ENCODE measurements at regions not wholly inside any gene's neighbourhood (a gene's known extent, or its start where the extent isn't known, plus 50 kb on each side); places are given as distances from the start of the nearest gene placed in this dataset.
"Not testable (repeated sequence)": the region's sequence is repeated elsewhere in the genome, so short reads cannot be mapped to it uniquely, and the experiment has no call there.

DNA sequence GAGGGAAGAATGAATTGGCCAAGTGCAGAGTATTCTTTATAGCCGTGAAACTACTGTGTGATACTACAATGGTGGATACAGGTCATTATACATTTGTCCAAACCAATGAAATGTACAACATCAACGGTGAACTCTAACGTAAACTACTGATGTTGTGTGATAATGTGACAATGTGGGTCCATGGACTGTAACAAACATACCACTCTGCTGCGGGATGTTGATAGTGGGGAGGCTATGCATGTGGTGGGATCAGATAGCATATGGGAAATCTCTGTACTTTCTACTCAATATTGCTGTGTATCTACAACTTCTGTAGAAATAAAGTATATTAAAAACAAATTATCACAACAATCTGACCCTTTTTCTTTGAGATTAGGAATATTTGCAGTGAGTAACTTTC is 101.1 kb downstream of the TEX13C start:
- DNase-seq: no peak
- ChIA-PET CTCF (no interaction called here), POLR2A (no interaction called here)
- no peak overlapping the region for H3K27ac Mint-ChIP-seq
- no peaks in the 10 kb centered on the region for H3K9me3 Mint-ChIP-seq (ENCODE audit: low read depth)
- H3K4me1 Mint-ChIP-seq: no peaks in the 10 kb centered on the region
- no peaks in the 10 kb centered on the region for H3K36me3 Mint-ChIP-seq (ENCODE audit: low read depth)
- H3K4me3 Mint-ChIP-seq: no peak overlapping the region
- ATAC-seq: no peak
- intact Hi-C loops (cut with DNase I, micrococcal nuclease): no loop called here
- peaks cover 2% of the 10 kb centered on the region for H3K27me3 Mint-ChIP-seq

DNA sequence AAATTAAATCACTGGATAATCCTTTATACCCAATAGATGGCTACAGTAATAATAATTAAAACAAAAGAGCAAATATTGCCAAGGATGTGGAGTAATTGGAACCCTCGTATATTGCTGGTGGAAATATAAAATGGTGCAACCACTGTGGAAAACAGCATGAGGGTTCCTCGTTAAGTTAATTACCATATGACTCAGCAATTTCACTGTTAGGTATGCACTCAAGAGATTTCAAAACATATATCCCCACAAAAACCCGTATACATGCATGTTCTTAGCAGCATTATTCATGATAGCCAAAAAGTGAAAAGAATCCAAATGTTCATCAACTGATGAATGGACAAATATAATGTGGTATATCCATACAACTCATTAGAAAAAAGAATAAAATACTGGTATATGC is 103.3 kb downstream of the TEX13C start:
- no peak overlapping the region for H3K27ac Mint-ChIP-seq
- no peaks in the 10 kb centered on the region for H3K36me3 Mint-ChIP-seq (ENCODE audit: low read depth)
- no peak for ATAC-seq
- intact Hi-C loops (cut with DNase I, micrococcal nuclease): no loop called here
- POLR2A ChIA-PET: no interaction called here
- CTCF ChIA-PET: no interaction called here
- H3K4me3 Mint-ChIP-seq: no peak overlapping the region
- no peaks in the 10 kb centered on the region for H3K4me1 Mint-ChIP-seq
- H3K9me3 Mint-ChIP-seq (ENCODE audit: low read depth): no peaks in the 10 kb centered on the region
- peaks cover 2% of the 10 kb centered on the region for H3K27me3 Mint-ChIP-seq
- DNase-seq: no peak

- H3K27me3 Mint-ChIP-seq: peaks cover 2% of the 10 kb centered on the region
- H3K9me3 Mint-ChIP-seq (ENCODE audit: low read depth): no peaks in the 10 kb centered on the region
- intact Hi-C loops (cut with DNase I, micrococcal nuclease): no loop called here
- POLR2A ChIA-PET: no interaction called here
- no peaks in the 10 kb centered on the region for H3K36me3 Mint-ChIP-seq (ENCODE audit: low read depth)
- no peak overlapping the region for H3K4me3 Mint-ChIP-seq
- DNase-seq: no peak
- H3K27ac Mint-ChIP-seq: no peak overlapping the region
- ATAC-seq: no peak
- H3K4me1 Mint-ChIP-seq: no peaks in the 10 kb centered on the region
- CTCF ChIA-PET: no interaction called here
These were observed 104.9 kb downstream of the TEX13C start for GRCh38 chrX:125424536-125424935.

- H3K27me3 Mint-ChIP-seq: no peaks in the 10 kb centered on the region
- intact Hi-C loops (cut with DNase I, micrococcal nuclease): no loop called here
- H3K4me1 Mint-ChIP-seq: no peaks in the 10 kb centered on the region
- POLR2A ChIA-PET: no interaction called here
- no peaks in the 10 kb centered on the region for H3K9me3 Mint-ChIP-seq (ENCODE audit: low read depth)
- no peak for ATAC-seq
- H3K36me3 Mint-ChIP-seq (ENCODE audit: low read depth): no peaks in the 10 kb centered on the region
- CTCF ChIA-PET: no interaction called here
- no peak overlapping the region for H3K4me3 Mint-ChIP-seq
- DNase-seq: no peak
- no peak overlapping the region for H3K27ac Mint-ChIP-seq
These were observed 117.2 kb downstream of the TEX13C start for GRCh38 chrX:125436855-125437254.

DNA sequence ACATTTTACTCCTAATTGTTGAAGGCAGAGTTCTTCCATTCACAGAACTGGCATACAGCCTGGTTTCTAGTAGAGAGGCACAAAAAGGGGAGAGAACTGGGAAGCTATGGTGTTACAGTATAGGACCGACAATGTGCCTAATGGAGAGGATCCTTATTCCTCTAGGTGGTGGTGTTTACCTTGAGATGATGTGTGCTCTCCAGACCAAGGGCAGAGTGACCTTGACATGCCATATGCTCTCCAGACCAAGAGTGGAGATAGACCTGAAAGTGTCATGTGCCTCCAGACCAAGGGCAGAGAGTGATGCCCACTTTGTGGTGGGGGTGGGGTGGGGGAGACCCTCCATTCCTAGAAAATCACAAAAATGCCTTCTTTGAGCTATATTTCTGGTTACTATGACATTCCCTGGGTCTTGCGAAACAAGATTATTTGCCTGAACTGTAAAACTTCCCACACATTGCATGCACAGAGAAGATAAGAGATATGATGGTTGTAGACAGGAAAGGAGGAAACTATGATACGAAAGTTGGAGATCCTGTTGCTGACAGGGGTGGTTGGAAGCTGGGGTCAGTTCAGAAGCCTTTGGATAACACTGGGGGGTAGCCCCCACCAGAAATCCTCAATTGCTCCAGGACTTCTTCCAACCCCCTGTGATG is 119.7 kb downstream of the TEX13C start:
- ChIA-PET CTCF (no interaction called here), POLR2A (no interaction called here)
- Mint-ChIP-seq H3K9me3 (ENCODE audit: low read depth) (no peaks in the 10 kb centered on the region), H3K4me1 (no peaks in the 10 kb centered on the region), H3K27ac (no peak overlapping the region), H3K27me3 (no peaks in the 10 kb centered on the region), H3K4me3 (no peak overlapping the region), H3K36me3 (ENCODE audit: low read depth) (no peaks in the 10 kb centered on the region)
- ATAC-seq: no peak
- intact Hi-C loops (cut with DNase I, micrococcal nuclease): no loop called here
- DNase-seq: no peak

DNA sequence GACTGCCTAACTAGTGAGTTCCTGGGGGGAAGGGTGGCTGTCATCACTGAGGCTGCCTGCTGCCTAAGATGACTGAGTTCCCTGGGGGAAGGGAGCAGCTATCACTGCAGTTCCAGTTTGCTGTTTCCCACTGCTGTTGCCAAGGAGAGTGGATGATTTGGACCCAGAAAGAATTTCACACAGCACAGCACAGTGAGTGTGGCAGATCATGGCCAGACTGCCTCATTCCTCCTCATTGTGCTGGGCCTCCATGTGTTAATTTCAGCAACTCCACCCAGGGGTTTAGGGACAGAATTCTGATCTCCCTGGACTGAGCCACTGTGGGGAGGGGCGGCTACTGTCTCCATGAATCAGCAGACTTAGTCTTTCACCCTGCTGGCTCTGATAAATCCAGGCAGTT is 125.0 kb downstream of the TEX13C start:
- H3K27ac Mint-ChIP-seq: no peak overlapping the region
- H3K27me3 Mint-ChIP-seq: peaks cover 6% of the 10 kb centered on the region
- peaks cover 5% of the 10 kb centered on the region for H3K9me3 Mint-ChIP-seq (ENCODE audit: low read depth)
- DNase-seq (no peak), ATAC-seq (no peak)
- H3K36me3 Mint-ChIP-seq (ENCODE audit: low read depth): no peaks in the 10 kb centered on the region
- no peaks in the 10 kb centered on the region for H3K4me1 Mint-ChIP-seq
- H3K4me3 Mint-ChIP-seq: no peak overlapping the region
- ChIA-PET POLR2A (no interaction called here), CTCF (no interaction called here)
- intact Hi-C loops (cut with DNase I, micrococcal nuclease): no loop called here

DNA sequence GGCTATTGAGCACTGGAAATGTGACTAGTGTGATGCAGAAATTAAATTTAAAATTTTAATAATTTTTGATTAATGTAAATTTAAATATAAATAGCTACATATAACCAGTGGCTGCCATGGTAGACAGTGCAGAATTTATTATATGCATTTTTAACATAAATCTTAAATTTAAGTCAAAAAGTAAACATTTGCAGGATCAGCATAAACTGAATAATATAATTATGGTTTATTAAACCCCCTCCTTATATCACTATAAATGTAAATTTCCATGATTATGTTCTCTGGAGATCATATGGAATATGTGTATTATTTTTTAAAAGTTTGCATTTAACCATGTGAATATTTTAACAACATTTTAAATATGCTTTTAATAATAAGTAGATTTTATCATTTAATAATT is 155.8 kb downstream of the TEX13C start:
- H3K9me3 Mint-ChIP-seq (ENCODE audit: low read depth): no peaks in the 10 kb centered on the region
- no peak overlapping the region for H3K4me3 Mint-ChIP-seq
- H3K4me1 Mint-ChIP-seq: no peaks in the 10 kb centered on the region
- POLR2A ChIA-PET: no interaction called here
- no peaks in the 10 kb centered on the region for H3K27me3 Mint-ChIP-seq
- intact Hi-C loops (cut with DNase I, micrococcal nuclease): no loop called here
- ATAC-seq (no peak), DNase-seq (no peak)
- H3K27ac Mint-ChIP-seq: no peak overlapping the region
- no peaks in the 10 kb centered on the region for H3K36me3 Mint-ChIP-seq (ENCODE audit: low read depth)
- CTCF ChIA-PET: no interaction called here

DNA sequence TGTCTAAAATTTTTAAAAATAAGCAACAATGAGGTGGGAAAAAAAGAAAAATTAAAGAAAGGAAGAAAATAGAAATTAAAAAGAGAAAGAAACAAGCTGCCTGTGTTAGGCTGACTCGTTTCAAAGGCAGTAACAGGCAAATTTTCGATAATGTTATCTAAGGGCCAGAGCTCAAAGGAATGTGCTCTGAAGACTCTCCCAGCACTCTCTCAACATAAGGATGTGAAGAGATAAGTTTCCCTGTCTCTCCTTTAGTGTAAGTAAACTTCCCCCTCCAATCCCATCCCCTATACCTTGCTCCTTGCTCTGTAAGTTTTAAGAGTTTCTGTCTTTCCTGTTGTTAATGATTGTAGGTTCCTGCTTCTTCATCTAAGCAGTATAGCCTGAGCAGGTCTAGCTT is 172.8 kb downstream of the TEX13C start:
- H3K4me3 Mint-ChIP-seq: no peak overlapping the region
- no peak for DNase-seq
- ATAC-seq: no peak
- no peak overlapping the region for H3K27ac Mint-ChIP-seq
- no peaks in the 10 kb centered on the region for H3K4me1 Mint-ChIP-seq
- ChIA-PET CTCF (no interaction called here), POLR2A (no interaction called here)
- H3K27me3 Mint-ChIP-seq: no peaks in the 10 kb centered on the region
- H3K9me3 Mint-ChIP-seq (ENCODE audit: low read depth): no peaks in the 10 kb centered on the region
- H3K36me3 Mint-ChIP-seq (ENCODE audit: low read depth): no peaks in the 10 kb centered on the region
- intact Hi-C loops (cut with DNase I, micrococcal nuclease): no loop called here

DNA sequence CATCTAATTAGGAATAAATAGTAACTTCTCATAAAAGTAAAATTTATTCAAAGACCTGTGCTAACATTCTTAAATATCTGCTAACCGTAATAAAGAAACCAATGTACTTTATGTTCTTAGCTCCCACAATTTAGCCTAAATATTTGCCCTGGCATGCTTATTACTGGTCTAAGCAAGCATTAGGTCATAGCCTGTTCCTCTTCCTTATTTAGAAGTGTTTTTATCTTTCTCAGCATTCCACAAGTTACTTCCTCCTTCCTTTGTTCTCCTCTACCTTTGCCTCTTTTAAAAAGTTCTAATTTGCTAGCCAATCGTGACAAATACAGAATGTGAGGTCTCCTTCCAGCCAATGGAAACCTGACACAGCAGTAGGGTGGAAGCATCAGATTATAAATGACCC is 173.3 kb downstream of the TEX13C start:
- H3K4me3 Mint-ChIP-seq; H3K27ac Mint-ChIP-seq; ATAC-seq; H3K9me3 Mint-ChIP-seq (ENCODE audit: low read depth); H3K27me3 Mint-ChIP-seq; H3K36me3 Mint-ChIP-seq (ENCODE audit: low read depth); CTCF ChIA-PET; H3K4me1 Mint-ChIP-seq; DNase-seq; POLR2A ChIA-PET; intact Hi-C loops (cut with DNase I, micrococcal nuclease): not testable (repeated sequence)

DNA sequence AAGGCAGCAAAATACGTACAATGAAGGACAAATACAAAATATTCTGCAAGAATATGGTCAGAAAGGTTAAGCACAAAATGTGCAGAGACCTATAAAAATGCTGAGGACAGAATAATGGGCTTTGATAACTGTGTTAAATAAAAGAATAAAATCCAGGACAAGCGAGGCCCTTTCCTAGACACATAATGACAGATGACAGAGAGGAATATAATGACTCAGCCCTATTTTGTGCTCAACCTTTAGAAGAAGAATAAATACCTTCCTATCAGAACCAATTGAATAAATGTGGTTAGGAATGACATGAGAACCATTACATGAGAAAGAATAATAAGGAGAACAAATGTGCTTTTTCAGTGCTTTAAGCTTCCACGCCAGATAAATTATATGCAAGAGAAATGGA is 178.0 kb downstream of the TEX13C start:
- Mint-ChIP-seq H3K4me3 (no peak overlapping the region), H3K27me3 (no peaks in the 10 kb centered on the region), H3K27ac (no peak overlapping the region), H3K4me1 (no peaks in the 10 kb centered on the region), H3K36me3 (ENCODE audit: low read depth) (no peaks in the 10 kb centered on the region), H3K9me3 (ENCODE audit: low read depth) (no peaks in the 10 kb centered on the region)
- CTCF ChIA-PET: no interaction called here
- intact Hi-C loops (cut with DNase I, micrococcal nuclease): no loop called here
- ATAC-seq (no peak), DNase-seq (no peak)
- POLR2A ChIA-PET: no interaction called here

DNA sequence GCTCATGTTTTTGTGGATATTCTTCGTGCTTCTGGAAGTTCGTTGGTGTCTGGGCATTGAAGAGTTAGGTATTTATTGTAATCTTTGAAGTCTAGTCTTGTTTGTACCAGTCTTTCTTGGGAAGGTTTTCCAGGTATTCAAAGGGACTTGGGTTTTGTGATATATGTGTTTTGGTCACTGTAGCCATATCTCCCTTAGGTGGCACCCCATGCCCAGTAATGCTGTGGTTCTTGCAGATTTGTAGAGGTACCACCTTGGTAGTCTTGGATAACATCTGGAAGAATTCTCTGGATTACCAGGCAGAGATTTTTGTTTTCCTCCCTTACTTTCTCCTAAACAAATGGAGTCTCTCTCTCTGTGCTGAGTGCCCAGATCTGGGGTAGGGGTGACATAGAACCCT is 184.1 kb downstream of the TEX13C start:
- no peaks in the 10 kb centered on the region for H3K27me3 Mint-ChIP-seq
- H3K27ac Mint-ChIP-seq: no peak overlapping the region
- peaks cover 2% of the 10 kb centered on the region for H3K9me3 Mint-ChIP-seq (ENCODE audit: low read depth)
- intact Hi-C loops (cut with DNase I, micrococcal nuclease): no loop called here
- no peaks in the 10 kb centered on the region for H3K36me3 Mint-ChIP-seq (ENCODE audit: low read depth)
- ChIA-PET POLR2A (no interaction called here), CTCF (no interaction called here)
- no peak overlapping the region for H3K4me3 Mint-ChIP-seq
- no peak for ATAC-seq
- DNase-seq: no peak
- H3K4me1 Mint-ChIP-seq: no peaks in the 10 kb centered on the region

- ChIA-PET CTCF (no interaction called here), POLR2A (no interaction called here)
- H3K27ac Mint-ChIP-seq: no peak overlapping the region
- no peak for ATAC-seq
- H3K4me3 Mint-ChIP-seq: no peak overlapping the region
- no peak for DNase-seq
- intact Hi-C loops (cut with DNase I, micrococcal nuclease): no loop called here
- no peaks in the 10 kb centered on the region for H3K27me3 Mint-ChIP-seq
- H3K36me3 Mint-ChIP-seq (ENCODE audit: low read depth): no peaks in the 10 kb centered on the region
- no peaks in the 10 kb centered on the region for H3K4me1 Mint-ChIP-seq
- H3K9me3 Mint-ChIP-seq (ENCODE audit: low read depth): peaks cover 2% of the 10 kb centered on the region
These were observed 185.5 kb downstream of the TEX13C start for GRCh38 chrX:125505207-125505606.

- Mint-ChIP-seq H3K4me1 (no peaks in the 10 kb centered on the region), H3K27me3 (no peaks in the 10 kb centered on the region), H3K9me3 (ENCODE audit: low read depth) (peaks cover 2% of the 10 kb centered on the region), H3K36me3 (ENCODE audit: low read depth) (no peaks in the 10 kb centered on the region), H3K27ac (no peak overlapping the region), H3K4me3 (no peak overlapping the region)
- DNase-seq (no peak), ATAC-seq (no peak)
- ChIA-PET POLR2A (no interaction called here), CTCF (no interaction called here)
- intact Hi-C loops (cut with DNase I, micrococcal nuclease): no loop called here
These were observed 187.4 kb downstream of the TEX13C start for GRCh38 chrX:125507119-125507518.
